K562 (cell line): ENCODE measurements at regions not wholly inside any gene's neighbourhood (a gene's known extent, or its start where the extent isn't known, plus 50 kb on each side); places are given as distances from the start of the nearest gene placed in this dataset.

Experiments used
- ATAC-seq: fragments of 200-7000 bp; cut with Tn5 transposase; 3 replicates; pipeline ENCODE4 v1.9.1; 2020; ENCODE audit warnings: moderate library complexity
- BruUV-seq: library from RNA; stranded (reverse); fragments of 400-500 nt; replicated peaks from 2 replicates; lab custom pipeline; 2021; lab: Mats Ljungman, UMichigan
- CTCF ChIA-PET: fragments of 300-600 bp; formaldehyde crosslinking; extraction: SDS; loops from one replicate; lab custom pipeline; 2021; ENCODE audit warnings: low intra/inter-chr PET ratio; lab: Yijun Ruan, JAX
- POLR2A ChIA-PET: fragments of 300-600, 350-650 bp; sonication (Branson Sonifier 250); formaldehyde crosslinking; extraction: SDS; loops from one replicate; lab custom pipeline; 2021; ENCODE audit warnings: antibody characterized with exemption, inconsistent platforms; lab: Yijun Ruan, JAX
- DNase-seq, 4 experiments: peaks; one replicate each; pipeline versions ENCODE4 v3.0.0 to v3.0.0-alpha.2; 2011 to 2018; ENCODE audit warnings: low spot score in 3 of 4, mixed read lengths in 3 of 4; ENCODE audit errors: extremely low read depth in 1 of 4
- FAIRE-seq: peaks from 2 replicates; lab custom pipeline; 2011; peaks lifted over from hg19 to GRCh38; lab: Jason Lieb, UNC
- H2AFZ ChIP-seq: 2 replicates; pipeline ENCODE4 v1.6.0; 2011; ENCODE audit warnings: low read depth, low read length, control low read depth, inconsistent platforms
- H3K27ac ChIP-seq: fragments of 200-600 bp; 3 replicates; pipeline ENCODE4 v1.8.0; 2011; ENCODE audit warnings: low read depth, mild to moderate bottlenecking, control low read depth, inconsistent platforms, low read length, moderate library complexity, mixed read lengths; ENCODE audit errors: extremely low read depth
- H3K27me3 ChIP-seq, 2 experiments: fragments of 300-600 bp in 1 of 2; 2 replicates in 1 of 2; 3 replicates in 1 of 2; pipeline versions ENCODE4 v1.6.0 to v1.8.0; 2011; ENCODE audit warnings: inconsistent platforms in 2 of 2, low read length in 2 of 2, mild to moderate bottlenecking in 1 of 2, mixed read lengths in 1 of 2, moderate library complexity in 1 of 2; ENCODE audit not compliant: control insufficient read depth in 2 of 2, insufficient read depth in 2 of 2
- H3K36me3 ChIP-seq: fragments of 300-600 bp; 3 replicates; pipeline ENCODE4 v1.8.0; 2011; ENCODE audit warnings: mild to moderate bottlenecking, low read length, inconsistent platforms; ENCODE audit not compliant: control insufficient read depth, insufficient read depth
- H3K4me1 ChIP-seq, 2 experiments: fragments of 200-600 bp in 1 of 2; replicated peaks in 1 of 2; 2 replicates in 1 of 2; 3 replicates in 1 of 2; pipeline versions ENCODE4 v1.5.1 to v1.8.0; 2011; ENCODE audit warnings: inconsistent platforms in 2 of 2, low read length in 2 of 2, mild to moderate bottlenecking in 1 of 2, mixed read lengths in 1 of 2, moderate library complexity in 1 of 2; ENCODE audit not compliant: control insufficient read depth in 2 of 2, insufficient read depth in 2 of 2
- H3K4me2 ChIP-seq: 2 replicates; pipeline ENCODE4 v1.6.1; 2011; ENCODE audit warnings: low read length, control low read depth, inconsistent platforms, mixed read lengths; ENCODE audit not compliant: insufficient read depth
- H3K4me3 ChIP-seq: fragments of 200-600 bp; sonication (generic), shearing (Covaris generic); 2 replicates; pipeline ENCODE4 v1.5.1; 2016; ENCODE audit warnings: control low read depth, inconsistent platforms
- H3K79me2 ChIP-seq: fragments of 200-600 bp; 3 replicates; pipeline ENCODE4 v1.8.0; 2011; ENCODE audit warnings: low read length, inconsistent platforms; ENCODE audit not compliant: control insufficient read depth, insufficient read depth
- H3K9ac ChIP-seq, 2 experiments: 2 replicates each; pipeline versions ENCODE4 v1.6.0 to v1.6.1; 2011; ENCODE audit warnings: low read depth in 2 of 2, low read length in 2 of 2, control low read depth in 1 of 2, inconsistent platforms in 1 of 2, mild to moderate bottlenecking in 1 of 2, mixed read lengths in 1 of 2; ENCODE audit not compliant: insufficient read depth in 1 of 2
- H3K9me1 ChIP-seq: one replicate; pipeline ENCODE4 v1.6.0; 2011; ENCODE audit warnings: inconsistent platforms, mild to moderate bottlenecking, low read length, moderate library complexity; ENCODE audit not compliant: control insufficient read depth, insufficient read depth
- H3K9me3 ChIP-seq: replicated peaks from 2 replicates; pipeline ENCODE4 v1.5.1; 2011; ENCODE audit warnings: low read depth, low read length, inconsistent platforms; ENCODE audit not compliant: control insufficient read depth, insufficient read depth
- H4K20me1 ChIP-seq: replicated peaks from 2 replicates; pipeline ENCODE4 v1.6.1; 2011; ENCODE audit warnings: low read length, inconsistent platforms, mixed read lengths; ENCODE audit not compliant: control insufficient read depth, insufficient read depth
- CHD2 ChIP-seq: IDR thresholded peaks from 2 replicates; pipeline ENCODE4 v1.6.1; 2011; ENCODE audit warnings: low read depth, low read length
- DDX20 ChIP-seq: fragments of 450-650 bp; IDR thresholded peaks from 2 replicates; pipeline ENCODE4 v1.6.1; 2016; ENCODE audit warnings: missing genetic modification characterization, low read depth, mild to moderate bottlenecking, missing compliant biosample characterization, moderate library complexity
- FOSL1 ChIP-seq: fragments of 200-800 bp; sonication (Bioruptor generic); conservative IDR thresholded peaks from 2 replicates; pipeline ENCODE4 v1.6.1; 2016; ENCODE audit warnings: missing genetic modification characterization, missing compliant biosample characterization
- GATAD2A ChIP-seq: fragments of 450-650 bp; IDR thresholded peaks from 2 replicates; pipeline ENCODE4 v1.6.1; 2017
- KLF13 ChIP-seq: fragments of 450-650 bp; IDR thresholded peaks from 2 replicates; pipeline ENCODE4 v1.6.1; 2016; ENCODE audit warnings: missing genetic modification characterization, low read depth, mild to moderate bottlenecking, missing compliant biosample characterization, moderate library complexity, borderline replicate concordance
- MTF1 ChIP-seq: fragments of 250-450 bp; sonication (Bioruptor Pico); IDR thresholded peaks from 2 replicates; pipeline ENCODE4 v1.9.0; 2021; ENCODE audit warnings: moderate library complexity, mild to moderate bottlenecking, inconsistent platforms, borderline replicate concordance
- NR2C1 ChIP-seq, 2 experiments: fragments of 450-650 bp; IDR thresholded peaks; 2 replicates each; pipeline ENCODE4 v1.6.1; 2017; ENCODE audit warnings: mild to moderate bottlenecking in 2 of 2, antibody characterized with exemption in 1 of 2, inconsistent platforms in 1 of 2, missing compliant biosample characterization in 1 of 2, missing genetic modification characterization in 1 of 2
- SPI1 ChIP-seq: IDR thresholded peaks from 2 replicates; pipeline ENCODE4 v1.6.1; 2011; ENCODE audit warnings: low read depth, low read length, control low read depth, borderline replicate concordance
- ZNF436 ChIP-seq: fragments of 250-450, 450-650 bp; sonication (Bioruptor Pico); formaldehyde crosslinking; IDR thresholded peaks from 2 replicates; pipeline ENCODE4 v1.7.0; 2020; ENCODE audit warnings: mild to moderate bottlenecking
- WGBS: fragments of 100-300 bp; shearing (Covaris generic); methylation state at CpG from one replicate; pipeline ENCODE4 v1.1.6; 2016; ENCODE audit warnings: low coverage, mixed read lengths; ENCODE audit not compliant: insufficient coverage; ENCODE audit errors: missing lambda C conversion rate; 5-methylcytosine and 5-hydroxymethylcytosine counted together
- in situ Hi-C: fragments of 300-500 bp; cut with MboI; formaldehyde crosslinking; loops from 4 replicates; pipeline ENCODE4 v1.15.0; 2018; ENCODE audit warnings: inconsistent platforms, mixed read lengths
- intact Hi-C: fragments of 100-400 bp; cut with micrococcal nuclease; formaldehyde crosslinking; loops from 2 replicates; pipeline ENCODE4 v1.14.2; 2022
- TF ChIP-seq, protein P1 (sequence below): fragments of 450-650 bp; IDR thresholded peaks from one replicate; pipeline ENCODE4 v1.6.1; 2018; ENCODE audit warnings: mild to moderate bottlenecking, moderate library complexity; ENCODE audit not compliant: partially characterized antibody
- TF ChIP-seq, protein P2 (sequence below): fragments of 450-650 bp; formaldehyde crosslinking; IDR thresholded peaks from 2 replicates; pipeline ENCODE4 v1.4.0; 2022; ENCODE audit warnings: missing genetic modification characterization
- TF ChIP-seq, protein P3 (sequence below): fragments of 450-650 bp; IDR thresholded peaks from 2 replicates; pipeline ENCODE4 v1.6.1; 2016
- TF ChIP-seq, protein P4 (sequence below), 2 experiments: fragments of 450-650 bp; IDR thresholded peaks; 2 replicates each; pipeline ENCODE4 v1.6.1; 2018; ENCODE audit warnings: mild to moderate bottlenecking in 2 of 2, low read depth in 1 of 2; ENCODE audit not compliant: partially characterized antibody in 2 of 2
- TF ChIP-seq, protein P5 (sequence below): fragments of 250-450 bp; sonication (Bioruptor Pico); IDR thresholded peaks from 2 replicates; pipeline ENCODE4 v1.6.1; 2021; ENCODE audit warnings: mild to moderate bottlenecking

DNA sequence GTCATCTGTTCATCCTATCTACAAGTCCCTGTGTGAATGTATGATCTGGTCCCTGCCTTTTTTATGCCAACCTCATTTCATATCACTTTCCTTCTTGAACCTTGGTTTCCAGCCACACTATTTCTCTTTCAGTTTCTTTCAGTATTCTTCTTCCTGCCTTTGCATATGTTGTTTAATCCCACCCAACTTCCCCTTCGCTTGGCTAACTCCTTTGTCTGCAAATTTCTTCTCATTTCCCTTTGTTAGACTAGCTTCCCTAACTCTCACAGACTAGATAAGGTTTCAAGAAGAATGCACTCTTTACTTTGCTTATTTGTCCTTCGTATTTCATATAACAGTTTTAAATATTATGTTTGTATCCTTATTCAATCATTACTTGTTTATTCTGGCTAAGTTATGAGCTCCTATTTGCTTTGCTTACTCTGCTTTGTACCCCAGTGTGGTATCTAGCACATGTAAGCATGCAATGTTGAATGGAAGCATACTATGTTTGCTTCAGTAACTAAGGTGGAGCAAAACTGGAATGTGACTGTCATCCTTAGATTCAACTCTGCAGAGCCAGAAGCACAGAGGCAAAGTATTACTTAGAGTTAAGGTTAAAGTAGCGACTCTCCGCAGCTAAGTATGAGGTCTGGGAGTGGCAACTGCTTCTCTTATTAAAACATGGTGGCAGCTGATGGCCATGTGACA, 681.3 kb downstream of the CPS1 start:
- H3K36me3 ChIP-seq: no peaks in the 10 kb centered on the region
- H3K9me1 ChIP-seq: no peaks in the 10 kb centered on the region
- H3K27me3 ChIP-seq: no peaks in the 10 kb centered on the region
- no peak for DNase-seq
- H3K4me1 ChIP-seq: no peaks in the 10 kb centered on the region
- no TSS peak for BruUV-seq
- in situ Hi-C loops: no loop called here
- no peaks in the 10 kb centered on the region for H3K79me2 ChIP-seq
- no peak for FAIRE-seq
- H2AFZ ChIP-seq: no peak overlapping the region
- ChIA-PET POLR2A (no interaction called here), CTCF (no interaction called here)
- intact Hi-C loops: no loop called here
- no peak overlapping the region for H3K9ac ChIP-seq
- WGBS: 0% methylated on average over 4 of the region's 4 CpGs
- H3K9me3 ChIP-seq: no peaks in the 10 kb centered on the region
- no peak for ATAC-seq
- H4K20me1 ChIP-seq: no peaks in the 10 kb centered on the region
- no peak overlapping the region for H3K4me3 ChIP-seq
- no peak overlapping the region for H3K4me2 ChIP-seq
- H3K27ac ChIP-seq: no peak overlapping the region
- TF ChIP-seq, protein P1, sequence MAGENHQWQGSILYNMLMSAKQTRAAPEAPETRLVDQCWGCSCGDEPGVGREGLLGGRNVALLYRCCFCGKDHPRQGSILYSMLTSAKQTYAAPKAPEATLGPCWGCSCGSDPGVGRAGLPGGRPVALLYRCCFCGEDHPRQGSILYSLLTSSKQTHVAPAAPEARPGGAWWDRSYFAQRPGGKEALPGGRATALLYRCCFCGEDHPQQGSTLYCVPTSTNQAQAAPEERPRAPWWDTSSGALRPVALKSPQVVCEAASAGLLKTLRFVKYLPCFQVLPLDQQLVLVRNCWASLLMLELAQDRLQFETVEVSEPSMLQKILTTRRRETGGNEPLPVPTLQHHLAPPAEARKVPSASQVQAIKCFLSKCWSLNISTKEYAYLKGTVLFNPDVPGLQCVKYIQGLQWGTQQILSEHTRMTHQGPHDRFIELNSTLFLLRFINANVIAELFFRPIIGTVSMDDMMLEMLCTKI: no peak
- TF ChIP-seq DDX20 (tag): no peak
- no peak for TF ChIP-seq ZNF436 (CRISPR knock-in tag)
- TF ChIP-seq, protein P2, sequence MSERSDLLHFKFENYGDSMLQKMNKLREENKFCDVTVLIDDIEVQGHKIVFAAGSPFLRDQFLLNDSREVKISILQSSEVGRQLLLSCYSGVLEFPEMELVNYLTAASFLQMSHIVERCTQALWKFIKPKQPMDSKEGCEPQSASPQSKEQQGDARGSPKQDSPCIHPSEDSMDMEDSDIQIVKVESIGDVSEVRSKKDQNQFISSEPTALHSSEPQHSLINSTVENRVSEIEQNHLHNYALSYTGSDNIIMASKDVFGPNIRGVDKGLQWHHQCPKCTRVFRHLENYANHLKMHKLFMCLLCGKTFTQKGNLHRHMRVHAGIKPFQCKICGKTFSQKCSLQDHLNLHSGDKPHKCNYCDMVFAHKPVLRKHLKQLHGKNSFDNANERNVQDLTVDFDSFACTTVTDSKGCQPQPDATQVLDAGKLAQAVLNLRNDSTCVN (CRISPR knock-in tag): no peak
- TF ChIP-seq, protein P3, sequence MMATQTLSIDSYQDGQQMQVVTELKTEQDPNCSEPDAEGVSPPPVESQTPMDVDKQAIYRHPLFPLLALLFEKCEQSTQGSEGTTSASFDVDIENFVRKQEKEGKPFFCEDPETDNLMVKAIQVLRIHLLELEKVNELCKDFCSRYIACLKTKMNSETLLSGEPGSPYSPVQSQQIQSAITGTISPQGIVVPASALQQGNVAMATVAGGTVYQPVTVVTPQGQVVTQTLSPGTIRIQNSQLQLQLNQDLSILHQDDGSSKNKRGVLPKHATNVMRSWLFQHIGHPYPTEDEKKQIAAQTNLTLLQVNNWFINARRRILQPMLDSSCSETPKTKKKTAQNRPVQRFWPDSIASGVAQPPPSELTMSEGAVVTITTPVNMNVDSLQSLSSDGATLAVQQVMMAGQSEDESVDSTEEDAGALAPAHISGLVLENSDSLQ: no peak
- no peak for TF ChIP-seq FOSL1
- TF ChIP-seq GATAD2A: no peak
- TF ChIP-seq MTF1 (CRISPR knock-in tag): no peak
- TF ChIP-seq SPI1: no peak
- TF ChIP-seq KLF13 (tag): no peak
- no peak for TF ChIP-seq CHD2
- TF ChIP-seq, protein P4, sequence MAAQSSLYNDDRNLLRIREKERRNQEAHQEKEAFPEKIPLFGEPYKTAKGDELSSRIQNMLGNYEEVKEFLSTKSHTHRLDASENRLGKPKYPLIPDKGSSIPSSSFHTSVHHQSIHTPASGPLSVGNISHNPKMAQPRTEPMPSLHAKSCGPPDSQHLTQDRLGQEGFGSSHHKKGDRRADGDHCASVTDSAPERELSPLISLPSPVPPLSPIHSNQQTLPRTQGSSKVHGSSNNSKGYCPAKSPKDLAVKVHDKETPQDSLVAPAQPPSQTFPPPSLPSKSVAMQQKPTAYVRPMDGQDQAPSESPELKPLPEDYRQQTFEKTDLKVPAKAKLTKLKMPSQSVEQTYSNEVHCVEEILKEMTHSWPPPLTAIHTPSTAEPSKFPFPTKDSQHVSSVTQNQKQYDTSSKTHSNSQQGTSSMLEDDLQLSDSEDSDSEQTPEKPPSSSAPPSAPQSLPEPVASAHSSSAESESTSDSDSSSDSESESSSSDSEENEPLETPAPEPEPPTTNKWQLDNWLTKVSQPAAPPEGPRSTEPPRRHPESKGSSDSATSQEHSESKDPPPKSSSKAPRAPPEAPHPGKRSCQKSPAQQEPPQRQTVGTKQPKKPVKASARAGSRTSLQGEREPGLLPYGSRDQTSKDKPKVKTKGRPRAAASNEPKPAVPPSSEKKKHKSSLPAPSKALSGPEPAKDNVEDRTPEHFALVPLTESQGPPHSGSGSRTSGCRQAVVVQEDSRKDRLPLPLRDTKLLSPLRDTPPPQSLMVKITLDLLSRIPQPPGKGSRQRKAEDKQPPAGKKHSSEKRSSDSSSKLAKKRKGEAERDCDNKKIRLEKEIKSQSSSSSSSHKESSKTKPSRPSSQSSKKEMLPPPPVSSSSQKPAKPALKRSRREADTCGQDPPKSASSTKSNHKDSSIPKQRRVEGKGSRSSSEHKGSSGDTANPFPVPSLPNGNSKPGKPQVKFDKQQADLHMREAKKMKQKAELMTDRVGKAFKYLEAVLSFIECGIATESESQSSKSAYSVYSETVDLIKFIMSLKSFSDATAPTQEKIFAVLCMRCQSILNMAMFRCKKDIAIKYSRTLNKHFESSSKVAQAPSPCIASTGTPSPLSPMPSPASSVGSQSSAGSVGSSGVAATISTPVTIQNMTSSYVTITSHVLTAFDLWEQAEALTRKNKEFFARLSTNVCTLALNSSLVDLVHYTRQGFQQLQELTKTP (IDR thresholded peaks at IDR 0.05; ENCODE audit: low read depth in 1 of 2, partially characterized antibody in 2 of 2): no peak
- TF ChIP-seq, protein P5, sequence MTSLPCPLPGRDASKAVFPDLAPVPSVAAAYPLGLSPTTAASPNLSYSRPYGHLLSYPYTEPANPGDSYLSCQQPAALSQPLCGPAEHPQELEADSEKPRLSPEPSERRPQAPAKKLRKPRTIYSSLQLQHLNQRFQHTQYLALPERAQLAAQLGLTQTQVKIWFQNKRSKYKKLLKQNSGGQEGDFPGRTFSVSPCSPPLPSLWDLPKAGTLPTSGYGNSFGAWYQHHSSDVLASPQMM (CRISPR knock-in tag): no peak
- no peak for TF ChIP-seq NR2C1 (IDR thresholded peaks at IDR 0.05)
- no peak for TF ChIP-seq NR2C1 (tag; IDR thresholded peaks at IDR 0.05)
